Thyroid gland (tissue), 4 donors: ENCODE measurements at regions not wholly inside any gene's neighbourhood (a gene's known extent, or its start where the extent isn't known, plus 50 kb on each side); places are given as distances from the start of the nearest gene placed in this dataset.

Source experiments
- DNase-seq, 2 donors: peaks; one replicate each; pipeline ENCODE4 v3.0.0-alpha.2; 2019
- H3K27ac ChIP-seq, 3 donors: fragments of 200-600 bp; sonication (generic); 1 replicate in 2 of 3; 2 replicates in 1 of 3; pipeline ENCODE4 v1.5.1; 2016 to 2019; ENCODE audit warnings: mild to moderate bottlenecking in 1 of 3, moderate library complexity in 1 of 3
- H3K27me3 ChIP-seq: fragments of 200-600 bp; sonication (generic); one replicate; pipeline ENCODE4 v1.5.1; 2019
- H3K36me3 ChIP-seq, 2 donors: fragments of 200-600 bp; sonication (generic); one replicate each; pipeline ENCODE4 v1.5.1; 2016 to 2019
- H3K4me1 ChIP-seq, 2 donors: fragments of 200-600 bp; sonication (generic); one replicate each; pipeline ENCODE4 v1.5.1; 2017 to 2019
- H3K4me3 ChIP-seq, 3 donors: fragments of 200-600 bp; sonication (generic); replicated peaks in 1 of 3; 1 replicate in 2 of 3; 2 replicates in 1 of 3; pipeline ENCODE4 v1.5.1; 2016; ENCODE audit warnings: mild to moderate bottlenecking in 1 of 3
- H3K9me3 ChIP-seq: fragments of 200-600 bp; sonication (generic); one replicate; pipeline ENCODE4 v1.5.1; 2017
- CTCF ChIP-seq, 6 experiments: fragments of 200-600 bp in 3 of 6; fragments of 450-650 bp in 3 of 6; sonication (generic) in 3 of 6; IDR thresholded peaks; one replicate each; pipeline ENCODE4 v1.5.1; 2016 to 2019; ENCODE audit warnings: antibody characterized with exemption in 6 of 6, mild to moderate bottlenecking in 2 of 6, inconsistent platforms in 1 of 6, moderate library complexity in 1 of 6
- POLR2A ChIP-seq, 2 donors: fragments of 450-650 bp; IDR thresholded peaks; one replicate each; pipeline ENCODE4 v1.6.1; 2017; ENCODE audit warnings: antibody characterized with exemption in 2 of 2, mild to moderate bottlenecking in 2 of 2, moderate library complexity in 1 of 2
- WGBS, 2 donors: methylation state at CpG; one replicate each; pipeline ENCODE4 v1.1.5; 2017; 5-methylcytosine and 5-hydroxymethylcytosine counted together
- intact Hi-C: fragments of 100-400 bp; cut with DNase I; formaldehyde crosslinking; loops from one replicate; pipeline ENCODE4 v1.15.1; 2023

GRCh38 chr13:87302931-87303330 is 368.2 kb upstream of the SLITRK5 start:
- Histone ChIP-seq H3K36me3 (no peaks in the 10 kb centered on the region), H3K27me3 (no peaks in the 10 kb centered on the region), H3K4me3 (no peak overlapping the region), H3K27ac (no peak overlapping the region), H3K9me3 (no peaks in the 10 kb centered on the region), H3K4me1 (no peaks in the 10 kb centered on the region)
- intact Hi-C loops = no loop called here
- DNase-seq = no peak
- 69 to 92% methylated on average over 1 of the region's 1 CpG for WGBS, 2 donors
- TF ChIP-seq POLR2A (IDR thresholded peaks at IDR 0.05) = no peak
- TF ChIP-seq CTCF (IDR thresholded peaks at IDR 0.05) = no peak

GRCh38 chr13:87311165-87311564 is 360.0 kb upstream of the SLITRK5 start:
- no peak overlapping the region for H3K4me3 ChIP-seq
- TF ChIP-seq CTCF (IDR thresholded peaks at IDR 0.05) (no peak), POLR2A (IDR thresholded peaks at IDR 0.05) (no peak)
- no peak overlapping the region for H3K27ac ChIP-seq
- no peaks in the 10 kb centered on the region for H3K9me3 ChIP-seq
- intact Hi-C loops = no loop called here
- DNase-seq = no peak
- WGBS, 2 donors = 80 to 81% methylated on average over 2 of the region's 2 CpGs
- H3K27me3 ChIP-seq = no peaks in the 10 kb centered on the region
- H3K4me1 ChIP-seq = no peaks in the 10 kb centered on the region
- H3K36me3 ChIP-seq = no peaks in the 10 kb centered on the region

- no peak for TF ChIP-seq POLR2A (IDR thresholded peaks at IDR 0.05)
- TF ChIP-seq CTCF (IDR thresholded peaks at IDR 0.05) = no peak
- H3K27me3 ChIP-seq = no peaks in the 10 kb centered on the region
- intact Hi-C loops = no loop called here
- no peak for DNase-seq
- H3K4me1 ChIP-seq = no peaks in the 10 kb centered on the region
- H3K36me3 ChIP-seq = no peaks in the 10 kb centered on the region
- 79 to 83% methylated on average over 1 of the region's 1 CpG for WGBS, 2 donors
- no peak overlapping the region for H3K27ac ChIP-seq
- H3K9me3 ChIP-seq = no peaks in the 10 kb centered on the region
- H3K4me3 ChIP-seq = no peak overlapping the region
These were observed 356.3 kb upstream of the SLITRK5 start for GRCh38 chr13:87314822-87315221.

- no peaks in the 10 kb centered on the region for H3K36me3 ChIP-seq
- no peaks in the 10 kb centered on the region for H3K4me1 ChIP-seq
- H3K27me3 ChIP-seq = no peaks in the 10 kb centered on the region
- no peak overlapping the region for H3K4me3 ChIP-seq
- 81 to 90% methylated on average over 3 of the region's 3 CpGs for WGBS, 2 donors
- H3K27ac ChIP-seq = no peak overlapping the region
- H3K9me3 ChIP-seq = no peaks in the 10 kb centered on the region
- no peak for DNase-seq
- TF ChIP-seq POLR2A (IDR thresholded peaks at IDR 0.05) (no peak), CTCF (IDR thresholded peaks at IDR 0.05) (no peak)
- intact Hi-C loops = no loop called here
These were observed 348.8 kb upstream of the SLITRK5 start for GRCh38 chr13:87322386-87322785.

- Histone ChIP-seq H3K4me1 (no peaks in the 10 kb centered on the region), H3K27me3 (no peaks in the 10 kb centered on the region), H3K9me3 (no peaks in the 10 kb centered on the region), H3K36me3 (no peaks in the 10 kb centered on the region), H3K27ac (no peak overlapping the region), H3K4me3 (no peak overlapping the region)
- 87% methylated on average over 3 of the region's 3 CpGs for WGBS, 2 donors
- intact Hi-C loops = no loop called here
- no peak for DNase-seq
- no peak for TF ChIP-seq POLR2A (IDR thresholded peaks at IDR 0.05)
- no peak for TF ChIP-seq CTCF (IDR thresholded peaks at IDR 0.05)
These were observed 346.6 kb upstream of the SLITRK5 start for GRCh38 chr13:87324558-87324957.
